ENCODE measurements at regions not wholly inside any gene's neighbourhood (a gene's known extent, or its start where the extent isn't known, plus 50 kb on each side); places are given as distances from the start of the nearest gene placed in this dataset.
A peak's percentile ranks its signal among the peaks of the same experiment; 100 is the strongest.

- Mint-ChIP-seq H3K9me3 (no peaks in the 10 kb centered on the region), H3K27me3 (peaks cover 4% of the 10 kb centered on the region), H3K4me3 (peak overlapping the region; percentile 66), H3K36me3 (ENCODE audit: low read depth) (no peaks in the 10 kb centered on the region), H3K4me1 (peaks cover 42% of the 10 kb centered on the region), H3K27ac (peak overlapping the region; percentile 87)
- ATAC-seq (replicated peaks) = no peak
Measured at GRCh38 chr3:177426106-177426877, 229.0 kb upstream of the TBL1XR1 start.

GRCh38 chr3:177426878-177427495, 229.7 kb upstream of the TBL1XR1 start:
- Mint-ChIP-seq H3K36me3 (ENCODE audit: low read depth) (no peaks in the 10 kb centered on the region), H3K27ac (peak overlapping the region; percentile 87), H3K4me3 (peak overlapping the region; percentile 66), H3K9me3 (no peaks in the 10 kb centered on the region), H3K27me3 (peaks cover 4% of the 10 kb centered on the region), H3K4me1 (peaks cover 38% of the 10 kb centered on the region)
- peak; percentile 96 for ATAC-seq (replicated peaks)

DNA sequence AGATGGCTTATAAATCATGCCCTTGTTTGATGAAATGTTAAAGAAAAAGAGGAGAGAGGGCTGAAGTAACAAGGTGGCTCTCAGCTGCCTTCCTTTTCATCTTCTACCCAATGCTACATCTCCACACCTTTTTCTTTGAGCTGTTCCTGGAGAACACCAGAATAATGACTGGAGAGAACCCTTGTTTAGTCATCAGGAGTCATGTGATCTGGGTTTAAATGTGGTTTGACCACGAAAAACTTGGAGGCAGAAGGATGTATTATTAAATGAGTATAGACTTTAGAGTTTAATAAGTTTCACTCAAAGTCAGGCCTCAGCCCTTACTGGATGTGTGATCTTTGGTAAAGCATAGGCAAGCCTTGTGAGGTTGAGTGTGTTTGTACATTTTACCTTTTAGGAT, 230.3 kb upstream of the TBL1XR1 start:
- Mint-ChIP-seq H3K4me3 (peak overlapping the region; percentile 66), H3K4me1 (peaks cover 36% of the 10 kb centered on the region), H3K9me3 (no peaks in the 10 kb centered on the region), H3K36me3 (ENCODE audit: low read depth) (no peaks in the 10 kb centered on the region), H3K27me3 (peaks cover 4% of the 10 kb centered on the region), H3K27ac (peak overlapping the region; percentile 87)
- peak; percentile 70 for ATAC-seq (replicated peaks)

GRCh38 chr3:177429079-177429478, 231.8 kb upstream of the TBL1XR1 start:
- Mint-ChIP-seq H3K4me1 (peaks cover 30% of the 10 kb centered on the region), H3K36me3 (ENCODE audit: low read depth) (no peaks in the 10 kb centered on the region), H3K4me3 (no peak overlapping the region), H3K9me3 (no peaks in the 10 kb centered on the region), H3K27ac (no peak overlapping the region), H3K27me3 (peaks cover under 1% of the 10 kb centered on the region)
- no peak for ATAC-seq (replicated peaks)

DNA sequence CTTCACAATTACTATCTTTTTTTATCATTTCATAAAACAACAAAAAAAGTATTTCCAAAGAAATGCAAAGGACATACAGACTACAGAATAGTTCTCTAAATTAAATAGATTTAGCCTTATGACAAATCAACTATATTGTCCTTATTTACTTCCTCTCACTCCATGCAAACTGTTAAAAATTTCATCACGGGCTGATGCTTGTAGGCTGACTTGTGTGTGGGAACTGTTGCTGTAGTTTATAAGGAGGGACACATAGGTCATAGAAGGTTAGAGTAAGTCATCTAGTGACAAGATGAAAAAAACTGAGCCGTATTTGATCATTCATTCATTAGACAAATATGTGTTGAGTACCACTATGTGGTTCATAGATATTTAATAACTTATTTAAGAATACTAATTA, 232.5 kb upstream of the TBL1XR1 start:
- no peak overlapping the region for H3K27ac Mint-ChIP-seq
- H3K4me3 Mint-ChIP-seq = no peak overlapping the region
- ATAC-seq (replicated peaks) = no peak
- peaks cover 23% of the 10 kb centered on the region for H3K4me1 Mint-ChIP-seq
- H3K36me3 Mint-ChIP-seq (ENCODE audit: low read depth) = no peaks in the 10 kb centered on the region
- H3K27me3 Mint-ChIP-seq = no peaks in the 10 kb centered on the region
- H3K9me3 Mint-ChIP-seq = no peaks in the 10 kb centered on the region

GRCh38 chr3:177430653-177431052, 233.4 kb upstream of the TBL1XR1 start:
- no peaks in the 10 kb centered on the region for H3K27me3 Mint-ChIP-seq
- H3K4me3 Mint-ChIP-seq = no peak overlapping the region
- H3K9me3 Mint-ChIP-seq = no peaks in the 10 kb centered on the region
- no peak for ATAC-seq (replicated peaks)
- no peaks in the 10 kb centered on the region for H3K36me3 Mint-ChIP-seq (ENCODE audit: low read depth)
- H3K27ac Mint-ChIP-seq = no peak overlapping the region
- peaks cover 20% of the 10 kb centered on the region for H3K4me1 Mint-ChIP-seq

GRCh38 chr3:177431525-177432176, 234.4 kb upstream of the TBL1XR1 start:
- peaks cover 14% of the 10 kb centered on the region for H3K4me1 Mint-ChIP-seq
- no peak for ATAC-seq (replicated peaks)
- no peaks in the 10 kb centered on the region for H3K36me3 Mint-ChIP-seq (ENCODE audit: low read depth)
- no peak overlapping the region for H3K27ac Mint-ChIP-seq
- no peaks in the 10 kb centered on the region for H3K9me3 Mint-ChIP-seq
- no peak overlapping the region for H3K4me3 Mint-ChIP-seq
- H3K27me3 Mint-ChIP-seq = no peaks in the 10 kb centered on the region

DNA sequence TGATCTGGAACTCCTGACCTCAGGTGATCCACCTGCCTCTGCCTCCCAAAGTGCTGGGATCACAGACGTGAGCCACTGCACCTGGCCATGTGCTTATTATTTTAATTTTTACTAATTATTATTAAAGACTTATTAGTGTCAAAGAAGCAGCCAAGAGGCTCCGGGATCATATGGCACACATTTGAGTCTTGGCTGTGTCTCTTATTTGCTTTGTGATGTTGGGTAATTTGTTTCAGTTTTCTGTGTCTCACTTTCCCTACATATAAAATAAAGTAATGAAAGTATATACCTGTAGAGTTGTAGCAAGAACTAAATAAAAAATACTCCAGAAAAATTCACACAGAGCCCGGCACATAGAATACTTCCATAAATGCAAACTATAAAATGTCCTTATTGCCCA, 238.0 kb upstream of the TBL1XR1 start:
- no peak for ATAC-seq (replicated peaks)
- H3K4me1 Mint-ChIP-seq = peaks cover 7% of the 10 kb centered on the region
- no peak overlapping the region for H3K4me3 Mint-ChIP-seq
- H3K27me3 Mint-ChIP-seq = no peaks in the 10 kb centered on the region
- H3K36me3 Mint-ChIP-seq (ENCODE audit: low read depth) = no peaks in the 10 kb centered on the region
- no peaks in the 10 kb centered on the region for H3K9me3 Mint-ChIP-seq
- no peak overlapping the region for H3K27ac Mint-ChIP-seq

- no peaks in the 10 kb centered on the region for H3K27me3 Mint-ChIP-seq
- no peak for ATAC-seq (replicated peaks)
- no peaks in the 10 kb centered on the region for H3K9me3 Mint-ChIP-seq
- H3K36me3 Mint-ChIP-seq (ENCODE audit: low read depth) = no peaks in the 10 kb centered on the region
- H3K27ac Mint-ChIP-seq = no peak overlapping the region
- peaks cover 7% of the 10 kb centered on the region for H3K4me1 Mint-ChIP-seq
- no peak overlapping the region for H3K4me3 Mint-ChIP-seq
Measured at GRCh38 chr3:177437513-177438337, 240.4 kb upstream of the TBL1XR1 start.

DNA sequence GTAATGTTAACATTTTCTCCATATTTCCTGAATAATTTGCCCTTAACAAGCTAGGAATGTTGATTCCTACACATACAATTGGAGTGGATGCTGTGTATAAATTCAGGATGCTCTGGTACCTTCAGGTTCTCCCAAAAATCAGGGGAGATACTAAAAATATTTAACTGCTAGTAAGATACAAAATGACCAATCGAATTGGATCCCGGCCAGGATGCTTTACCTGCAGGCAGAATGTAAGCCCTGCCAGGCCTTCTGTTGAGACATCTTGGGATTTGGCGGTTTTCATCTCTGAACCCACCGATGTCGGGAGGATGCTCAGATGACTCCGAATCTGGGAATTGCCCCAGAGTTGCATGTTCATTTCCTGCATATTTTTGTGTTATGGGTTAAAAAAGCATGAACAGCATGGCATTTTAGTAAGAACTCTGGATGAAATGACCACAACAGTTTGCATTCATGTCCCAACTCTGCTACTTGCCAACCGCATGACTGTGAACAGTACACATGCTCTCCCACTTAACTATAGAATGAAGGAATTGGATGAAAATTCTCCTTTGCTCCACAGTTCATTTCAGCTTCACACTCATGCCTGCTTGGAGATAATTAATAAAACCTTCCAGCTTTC, 241.4 kb upstream of the TBL1XR1 start:
- Mint-ChIP-seq H3K9me3 (no peaks in the 10 kb centered on the region), H3K4me3 (no peak overlapping the region), H3K36me3 (ENCODE audit: low read depth) (no peaks in the 10 kb centered on the region), H3K4me1 (peaks cover 7% of the 10 kb centered on the region), H3K27me3 (no peaks in the 10 kb centered on the region), H3K27ac (no peak overlapping the region)
- no peak for ATAC-seq (replicated peaks)

GRCh38 chr3:177439694-177440269, 242.5 kb upstream of the TBL1XR1 start:
- ATAC-seq (replicated peaks) = no peak
- Mint-ChIP-seq H3K27me3 (no peaks in the 10 kb centered on the region), H3K27ac (no peak overlapping the region), H3K4me1 (peaks cover 7% of the 10 kb centered on the region), H3K9me3 (no peaks in the 10 kb centered on the region), H3K36me3 (ENCODE audit: low read depth) (no peaks in the 10 kb centered on the region), H3K4me3 (no peak overlapping the region)

DNA sequence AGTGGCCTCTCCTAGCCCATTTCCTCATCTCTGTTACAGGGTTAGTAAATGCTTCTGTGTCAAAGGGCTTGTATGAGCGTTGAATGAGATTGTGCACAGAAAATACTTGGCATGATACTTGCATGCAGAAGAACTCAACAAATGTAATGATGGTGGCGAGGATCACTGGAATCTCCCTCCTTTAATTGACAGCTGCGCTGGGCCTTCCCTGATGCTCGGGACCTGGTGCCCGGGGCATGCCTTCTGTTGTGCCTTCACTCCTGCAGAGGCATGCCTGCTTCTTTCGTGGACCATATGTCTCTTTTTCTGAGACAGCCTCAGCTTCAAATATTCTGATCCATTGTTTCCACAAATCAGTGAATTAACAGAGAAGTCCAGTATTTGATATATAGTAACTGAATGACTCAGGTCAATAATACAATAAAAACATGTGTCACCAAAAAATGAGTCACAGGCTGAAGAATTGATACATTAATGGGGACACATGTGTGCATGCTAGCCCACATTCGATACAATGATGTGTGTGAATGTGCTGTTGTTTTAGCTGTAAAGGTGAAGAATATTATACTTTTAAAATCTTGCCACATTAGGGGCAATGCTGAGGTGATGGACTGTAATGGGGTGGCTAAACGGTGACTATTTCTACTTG, 243.3 kb upstream of the TBL1XR1 start:
- no peaks in the 10 kb centered on the region for H3K27me3 Mint-ChIP-seq
- no peak overlapping the region for H3K4me3 Mint-ChIP-seq
- H3K36me3 Mint-ChIP-seq (ENCODE audit: low read depth) = no peaks in the 10 kb centered on the region
- no peaks in the 10 kb centered on the region for H3K9me3 Mint-ChIP-seq
- no peak overlapping the region for H3K27ac Mint-ChIP-seq
- no peak for ATAC-seq (replicated peaks)
- peaks cover 7% of the 10 kb centered on the region for H3K4me1 Mint-ChIP-seq

- Mint-ChIP-seq H3K4me1 (peaks cover 7% of the 10 kb centered on the region), H3K4me3 (no peak overlapping the region), H3K36me3 (ENCODE audit: low read depth) (no peaks in the 10 kb centered on the region), H3K9me3 (no peaks in the 10 kb centered on the region), H3K27ac (no peak overlapping the region), H3K27me3 (no peaks in the 10 kb centered on the region)
- ATAC-seq (replicated peaks) = no peak
Measured at GRCh38 chr3:177441276-177441812, 244.1 kb upstream of the TBL1XR1 start.
